Right kidney (tissue), 1 donor: ENCODE measurements at regions not wholly inside any gene's neighbourhood (a gene's known extent, or its start where the extent isn't known, plus 50 kb on each side); places are given as distances from the start of the nearest gene placed in this dataset.

Experiments used
- DNase-seq: peaks from one replicate; pipeline ENCODE4 v3.0.0-alpha.2; 2016

- no peak for DNase-seq
These were observed 265.9 kb downstream of the ENC1 start for GRCh38 chr5:74374656-74375055.

GRCh38 chr5:74373076-74373475, 267.5 kb downstream of the ENC1 start:
- DNase-seq, result no peak

DNA sequence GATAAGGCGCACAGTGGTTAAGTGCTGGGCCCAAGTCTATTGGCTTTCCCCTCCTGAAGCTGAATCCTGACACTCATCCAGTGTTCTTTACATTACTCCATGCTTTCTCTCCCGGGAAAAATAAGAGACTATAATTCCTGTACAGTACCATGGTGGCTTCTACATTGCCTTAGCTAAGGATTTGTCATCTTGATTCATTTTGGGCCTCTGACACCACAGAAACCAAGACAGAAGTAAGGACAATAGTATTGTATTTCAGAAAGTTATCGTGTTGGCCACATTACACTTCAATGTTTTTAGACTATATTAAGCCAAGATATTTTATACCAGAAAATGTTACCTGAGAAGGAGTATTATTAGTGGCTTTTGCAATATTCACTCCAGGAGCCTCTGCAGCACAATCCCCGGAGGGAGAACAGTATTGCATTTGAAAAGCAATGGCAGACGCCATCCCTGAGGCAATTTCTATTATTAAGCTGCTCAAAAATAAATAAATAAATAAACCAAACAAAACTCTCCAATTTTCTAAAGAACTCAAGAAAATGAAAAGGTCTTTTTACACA, 267.9 kb downstream of the ENC1 start:
- DNase-seq, result no peak

GRCh38 chr5:74372051-74372450, 268.5 kb downstream of the ENC1 start:
- DNase-seq, result no peak

DNA sequence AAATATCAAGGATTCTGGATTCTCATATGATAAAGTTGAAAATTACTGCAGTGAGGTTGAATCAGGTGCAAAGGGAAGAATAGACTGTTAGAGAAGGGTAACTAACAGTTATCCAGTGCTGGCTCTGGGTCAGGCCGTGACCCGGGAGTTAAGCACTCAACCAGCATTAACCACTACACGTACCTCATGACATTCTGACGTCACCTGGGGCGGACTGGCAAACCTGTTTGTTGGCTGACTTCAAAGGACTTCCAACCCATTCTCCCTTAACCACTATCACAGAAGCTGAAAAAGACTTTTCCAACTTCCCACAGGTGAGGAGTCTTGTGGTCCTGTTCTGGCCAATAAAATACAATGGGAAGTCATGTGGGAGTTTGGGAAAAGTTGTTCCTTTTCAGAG, 268.9 kb downstream of the ENC1 start:
- no peak for DNase-seq

DNA sequence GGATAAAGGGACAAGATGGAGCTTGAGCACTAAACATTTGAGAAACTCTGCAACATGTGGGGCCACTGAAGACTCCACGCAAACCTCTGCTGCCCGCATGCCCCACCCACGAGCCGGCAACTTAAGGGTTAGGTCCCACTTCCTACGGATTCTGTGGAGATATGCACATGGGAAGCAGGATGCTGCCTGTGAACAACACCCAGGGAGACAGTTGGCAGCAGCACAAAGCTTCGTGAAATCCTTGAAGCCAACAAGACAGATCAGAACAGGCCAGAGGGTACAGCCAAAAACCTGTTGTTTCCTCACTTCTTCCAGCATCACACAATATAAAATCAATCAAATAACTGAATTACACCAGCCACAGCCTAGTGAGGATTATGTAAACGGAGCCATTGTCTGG, 270.4 kb downstream of the ENC1 start:
- DNase-seq, result no peak

DNA sequence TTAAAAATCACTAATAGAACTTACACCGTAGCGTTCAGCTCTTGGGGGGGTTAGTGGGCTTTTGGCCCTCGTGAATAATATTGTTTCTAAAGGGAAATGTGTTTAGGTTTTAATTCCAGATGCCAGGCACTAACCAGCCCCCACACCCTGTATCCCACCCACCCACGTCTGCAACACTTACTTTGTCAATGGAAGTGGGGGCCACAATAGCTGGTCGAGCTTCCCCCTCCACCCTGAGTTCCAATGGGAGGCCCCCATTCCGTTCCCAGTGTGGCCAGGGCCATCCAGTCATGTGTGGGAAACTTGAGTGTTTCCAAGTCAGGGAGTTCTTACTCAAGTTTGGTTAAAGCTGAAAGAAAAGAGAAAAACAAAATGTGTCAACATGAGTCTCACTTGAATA, 271.4 kb downstream of the ENC1 start:
- no peak for DNase-seq

DNA sequence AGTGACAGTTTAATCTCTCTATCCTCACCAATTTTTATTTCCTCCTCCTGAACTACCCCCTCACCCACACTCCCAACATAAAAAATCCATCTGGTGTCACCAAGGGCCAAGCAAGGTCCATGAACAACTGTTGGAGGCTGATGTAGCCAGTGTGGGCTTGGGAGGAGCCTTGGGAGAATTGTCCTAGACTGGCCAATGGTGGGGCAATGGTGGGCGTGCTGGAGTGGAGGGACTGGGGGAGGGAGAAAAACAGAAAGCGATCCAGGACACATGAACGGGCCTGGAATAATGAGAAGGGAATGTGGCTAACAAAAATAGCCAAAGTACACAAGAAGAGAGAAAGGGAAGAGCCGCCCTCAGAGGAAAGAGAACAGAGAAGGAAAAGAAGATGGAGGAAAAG, 272.6 kb downstream of the ENC1 start:
- no peak for DNase-seq

- no peak for DNase-seq
These were observed 273.2 kb downstream of the ENC1 start for GRCh38 chr5:74367241-74367733.

- no peak for DNase-seq
These were observed 274.8 kb downstream of the ENC1 start for GRCh38 chr5:74365723-74366122.

GRCh38 chr5:74364507-74364906, 276.0 kb downstream of the ENC1 start:
- no peak for DNase-seq

DNA sequence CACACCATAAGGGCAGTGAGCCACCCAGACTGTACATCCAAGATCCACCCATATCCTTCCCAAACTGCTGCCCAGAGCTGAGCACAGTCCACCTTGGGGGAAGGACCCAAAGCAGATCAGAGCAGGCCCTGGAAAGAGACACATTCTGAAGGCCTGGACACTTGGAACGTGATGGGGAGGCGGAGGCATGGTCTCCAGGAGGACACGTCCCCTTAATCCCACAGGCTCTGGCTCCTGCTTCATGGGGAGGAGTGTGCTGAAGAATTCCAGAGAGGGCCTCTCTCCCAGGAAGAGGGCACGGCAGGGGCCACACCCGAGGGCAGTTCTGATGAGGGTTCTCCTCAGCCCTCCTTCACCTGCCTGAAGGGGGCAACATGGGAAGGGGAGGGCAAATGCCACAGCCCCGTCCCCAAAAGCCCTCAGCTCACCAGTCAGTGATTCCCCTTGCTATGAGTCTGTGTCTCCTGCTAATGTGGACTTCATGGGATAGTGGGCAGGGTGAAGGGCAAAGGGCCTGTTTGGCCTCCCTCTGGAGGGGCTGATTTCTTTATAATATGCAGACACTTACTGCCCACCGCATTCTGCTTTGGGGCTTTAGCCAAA, 276.8 kb downstream of the ENC1 start:
- no peak for DNase-seq

DNA sequence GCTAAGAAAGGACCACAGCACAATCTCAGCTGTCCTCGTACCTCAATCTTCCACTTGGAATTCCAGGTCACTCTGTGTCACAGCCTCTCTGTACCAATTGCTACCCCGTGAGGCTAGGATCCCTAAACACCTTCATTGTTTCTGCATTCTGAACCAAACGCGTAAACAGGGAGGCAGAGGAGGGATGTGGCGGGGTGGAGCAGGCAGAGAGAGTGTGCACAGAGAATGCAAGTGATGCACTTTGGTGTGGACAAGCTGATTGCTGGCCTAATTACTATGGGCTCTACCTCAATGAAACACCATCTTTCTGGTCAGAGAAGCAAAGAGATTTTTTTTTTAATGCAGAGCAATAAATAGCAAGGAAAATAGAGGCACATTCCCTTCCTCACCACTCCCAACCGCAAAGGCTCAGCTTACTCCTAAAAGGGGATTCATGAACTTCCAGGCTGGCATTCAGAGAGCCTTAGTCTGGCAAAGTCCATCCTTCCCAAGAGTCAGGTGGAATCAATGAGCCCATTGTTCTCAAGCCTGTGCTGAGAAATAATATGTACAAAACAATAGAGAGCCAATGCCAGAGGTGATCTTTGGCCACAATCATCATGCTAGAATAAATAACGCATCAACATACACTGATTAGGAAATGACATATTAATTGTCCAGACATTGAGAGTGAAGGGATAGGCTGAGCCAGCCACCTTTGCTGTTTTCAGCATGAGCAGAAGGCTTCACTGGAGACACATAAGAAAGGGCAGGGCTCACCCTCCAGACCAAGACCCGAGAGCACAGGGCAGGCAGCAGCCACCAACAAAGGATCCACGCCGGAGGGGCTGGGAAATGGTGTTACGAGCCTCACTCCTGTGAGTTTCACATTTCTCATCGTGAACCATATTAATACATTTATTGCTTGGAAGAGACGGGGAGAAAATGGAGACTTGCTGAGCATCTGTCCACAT, 278.8 kb downstream of the ENC1 start:
- no peak for DNase-seq

- DNase-seq, result no peak
These were observed 279.9 kb downstream of the ENC1 start for GRCh38 chr5:74360535-74361210.

DNA sequence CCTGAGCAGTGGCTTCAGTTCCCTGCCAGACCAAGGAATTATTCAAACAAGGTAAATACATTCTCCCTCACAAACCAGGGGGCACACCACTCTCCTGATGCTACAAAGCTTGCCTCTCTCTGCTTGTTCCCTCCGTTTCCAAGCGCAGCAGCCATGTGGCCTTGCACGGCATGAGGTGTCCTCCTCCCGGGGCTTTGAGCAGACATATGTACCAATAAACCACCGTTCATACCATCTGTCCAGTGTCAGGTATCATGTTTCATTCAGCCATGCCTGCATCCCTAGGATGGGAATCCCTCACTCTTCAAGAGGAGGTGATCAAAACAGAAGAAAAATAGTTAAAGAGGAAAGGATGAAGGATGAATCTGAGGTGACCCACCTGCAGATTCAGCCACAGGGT, 282.7 kb downstream of the ENC1 start:
- DNase-seq, result no peak

- no peak for DNase-seq
These were observed 284.4 kb downstream of the ENC1 start for GRCh38 chr5:74356009-74356695.

GRCh38 chr5:74355041-74355824, 285.3 kb downstream of the ENC1 start:
- no peak for DNase-seq

- DNase-seq, result no peak
These were observed 288.3 kb downstream of the ENC1 start for GRCh38 chr5:74352256-74352655.

- DNase-seq, result no peak
These were observed 297.4 kb downstream of the ENC1 start for GRCh38 chr5:74342948-74343682.

- DNase-seq, result no peak
These were observed 298.3 kb downstream of the ENC1 start for GRCh38 chr5:74342182-74342581.

DNA sequence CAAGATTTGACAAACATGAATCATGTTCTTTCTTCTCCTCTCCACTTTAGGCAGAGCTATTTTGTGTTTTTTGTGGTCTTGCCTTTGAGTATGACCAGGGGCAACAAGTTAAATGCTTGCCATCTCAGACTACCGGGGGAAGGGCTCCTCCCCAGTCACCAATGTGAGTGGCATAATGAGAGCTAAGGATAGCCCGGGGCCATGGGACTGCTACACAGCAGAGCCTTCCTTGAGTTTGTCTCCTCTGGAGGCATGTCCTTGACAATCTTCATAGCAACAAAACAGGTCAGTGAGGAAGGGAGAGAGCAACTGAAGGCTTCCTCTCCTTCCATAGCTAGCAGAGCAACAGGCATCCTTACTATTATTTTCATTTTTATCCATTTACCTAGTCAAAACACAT, 299.3 kb downstream of the ENC1 start:
- DNase-seq, result no peak
